Upper lobe of left lung (tissue), 4 donors: ENCODE measurements at regions not wholly inside any gene's neighbourhood (a gene's known extent, or its start where the extent isn't known, plus 50 kb on each side); places are given as distances from the start of the nearest gene placed in this dataset.

Source experiments
- CTCF ChIP-seq, 6 experiments: fragments of 450-650 bp in 4 of 6; fragments of 200-600 bp in 2 of 6; sonication (generic) in 2 of 6; IDR thresholded peaks; one replicate each; pipeline ENCODE4 v1.5.1; 2016 to 2019; ENCODE audit warnings: antibody characterized with exemption in 6 of 6
- POLR2A ChIP-seq, 4 donors: fragments of 450-650 bp; IDR thresholded peaks; one replicate each; pipeline ENCODE4 v1.5.1; 2016 to 2017; ENCODE audit warnings: antibody characterized with exemption in 4 of 4, mild to moderate bottlenecking in 2 of 4

GRCh38 chrX:140425712-140426395, 79.0 kb downstream of the SOX3 start:
- no peak for TF ChIP-seq CTCF (IDR thresholded peaks at IDR 0.05)
- TF ChIP-seq POLR2A (IDR thresholded peaks at IDR 0.05) = no peak
